H1 (cell line): ENCODE measurements at regions not wholly inside any gene's neighbourhood (a gene's known extent, or its start where the extent isn't known, plus 50 kb on each side); places are given as distances from the start of the nearest gene placed in this dataset.

Experiments
- CTCF ChIA-PET: fragments of 300-600 bp; sonication (Branson Sonifier 250); formaldehyde crosslinking; loops from one replicate; lab custom pipeline; 2021; ENCODE audit not compliant: partially characterized antibody; lab: Charles Lee
- POLR2A ChIA-PET: fragments of 300-600 bp; sonication (Branson Sonifier 250); formaldehyde crosslinking; loops from one replicate; lab custom pipeline; 2021; ENCODE audit warnings: inconsistent platforms; ENCODE audit not compliant: partially characterized antibody; lab: Charles Lee
- DNase-seq, 2 experiments: peaks; one replicate each; pipeline versions ENCODE4 v3.0.0 to v3.0.0-alpha.2; 2010 to 2022; ENCODE audit warnings: low spot score in 2 of 2, low read depth in 1 of 2, mixed read lengths in 1 of 2
- FAIRE-seq: peaks from 2 replicates; lab custom pipeline; 2011; peaks lifted over from hg19 to GRCh38; lab: Jason Lieb, UNC
- H2AFZ ChIP-seq: 2 replicates; pipeline ENCODE4 v1.8.1; 2012; ENCODE audit warnings: low read length, inconsistent platforms
- H2AK5ac ChIP-seq: 2 replicates; pipeline ENCODE4 v1.6.1; 2013; ENCODE audit warnings: low read depth, low read length
- H2BK120ac ChIP-seq: replicated peaks from 2 replicates; pipeline ENCODE3; 2013; ENCODE audit warnings: low read depth, low read length, inconsistent platforms
- H2BK12ac ChIP-seq: 2 replicates; pipeline ENCODE4 v1.6.1; 2013; ENCODE audit warnings: low read depth, low read length
- H2BK15ac ChIP-seq: 2 replicates; pipeline ENCODE4 v1.6.1; 2013; ENCODE audit warnings: low read length
- H2BK20ac ChIP-seq: 2 replicates; pipeline ENCODE4 v1.6.1; 2013; ENCODE audit warnings: low read length
- H2BK5ac ChIP-seq: 2 replicates; pipeline ENCODE4 v1.6.1; 2013; ENCODE audit warnings: low read depth, low read length
- H3K14ac ChIP-seq: 2 replicates; pipeline ENCODE4 v1.6.1; 2013; ENCODE audit warnings: inconsistent platforms; ENCODE audit not compliant: insufficient read length
- H3K18ac ChIP-seq: 2 replicates; pipeline ENCODE4 v1.6.1; 2013; ENCODE audit warnings: low read length; ENCODE audit errors: extremely low read depth
- H3K23ac ChIP-seq: 2 replicates; pipeline ENCODE4 v1.6.1; 2013; ENCODE audit warnings: inconsistent platforms; ENCODE audit not compliant: insufficient read length
- H3K23me2 ChIP-seq: 2 replicates; pipeline ENCODE4 v1.6.1; 2013; ENCODE audit warnings: low read depth, low read length
- H3K27ac ChIP-seq: 2 replicates; pipeline ENCODE4 v1.6.1; 2011; ENCODE audit warnings: low read depth, low read length, inconsistent platforms
- H3K27me3 ChIP-seq, 4 experiments: replicated peaks in 1 of 4; 1 replicate in 1 of 4; 2 replicates in 3 of 4; pipeline versions ENCODE4 v1.6.1 to v1.8.1; 2011 to 2013; ENCODE audit warnings: low read length in 3 of 4, mild to moderate bottlenecking in 3 of 4, inconsistent platforms in 2 of 4, mixed read lengths in 2 of 4, moderate library complexity in 1 of 4; ENCODE audit not compliant: control insufficient read depth in 3 of 4, insufficient read depth in 3 of 4; ENCODE audit errors: extremely low read depth in 1 of 4
- H3K36me3 ChIP-seq, 4 experiments: 2 replicates each; pipeline versions ENCODE4 v1.6.1 to v1.8.1; 2011 to 2013; ENCODE audit warnings: mild to moderate bottlenecking in 4 of 4, low read length in 3 of 4, moderate library complexity in 2 of 4, control low read depth in 1 of 4, inconsistent platforms in 1 of 4; ENCODE audit not compliant: insufficient read depth in 4 of 4, control insufficient read depth in 2 of 4
- H3K4ac ChIP-seq: replicated peaks from 2 replicates; pipeline ENCODE3; 2013; ENCODE audit warnings: low read length, low read depth, mixed read lengths, inconsistent platforms; ENCODE audit not compliant: insufficient read length
- H3K4me1 ChIP-seq, 4 experiments: replicated peaks in 1 of 4; 1 replicate in 1 of 4; 2 replicates in 3 of 4; pipeline versions ENCODE4 v1.6.1 to v1.8.1; 2011 to 2013; ENCODE audit warnings: low read length in 3 of 4, inconsistent platforms in 2 of 4, mixed read lengths in 1 of 4; ENCODE audit not compliant: insufficient read depth in 4 of 4, control insufficient read depth in 3 of 4
- H3K4me2 ChIP-seq, 2 experiments: 2 replicates each; pipeline versions ENCODE4 v1.6.1 to v1.8.1; 2011 to 2013; ENCODE audit warnings: low read depth in 2 of 2, low read length in 2 of 2, control low read depth in 1 of 2, inconsistent platforms in 1 of 2, mild to moderate bottlenecking in 1 of 2; ENCODE audit not compliant: insufficient read depth in 1 of 2
- H3K4me3 ChIP-seq, 4 experiments: fragments of 200-600, 300-600 bp in 1 of 4; sonication (generic), shearing (Covaris generic), sonication (Bioruptor Twin) in 1 of 4; 2 replicates each; pipeline versions ENCODE4 v1.5.1 to v1.8.1; 2011 to 2016; ENCODE audit warnings: low read length in 4 of 4, low read depth in 3 of 4, control low read depth in 2 of 4, inconsistent platforms in 2 of 4, mild to moderate bottlenecking in 2 of 4, mixed read lengths in 1 of 4, moderate library complexity in 1 of 4; ENCODE audit not compliant: insufficient read depth in 2 of 4; ENCODE audit errors: extremely low read depth in 1 of 4
- H3K56ac ChIP-seq: replicated peaks from 2 replicates; pipeline ENCODE3; 2013; ENCODE audit warnings: low read depth, mild to moderate bottlenecking, mixed read lengths, low read length, inconsistent platforms; ENCODE audit not compliant: insufficient read length
- H3K79me1 ChIP-seq: 2 replicates; pipeline ENCODE4 v1.6.1; 2013; ENCODE audit warnings: low read depth, low read length, control low read depth
- H3K79me2 ChIP-seq, 2 experiments: 2 replicates each; pipeline versions ENCODE4 v1.6.1 to v1.8.1; 2012 to 2013; ENCODE audit warnings: low read length in 2 of 2, mild to moderate bottlenecking in 2 of 2, inconsistent platforms in 1 of 2; ENCODE audit not compliant: insufficient read depth in 2 of 2, control insufficient read depth in 1 of 2
- H3K9ac ChIP-seq, 4 experiments: replicated peaks in 1 of 4; 1 replicate in 1 of 4; 2 replicates in 3 of 4; pipeline versions ENCODE4 v1.6.1 to v1.8.1; 2011 to 2013; ENCODE audit warnings: low read depth in 3 of 4, low read length in 3 of 4, control low read depth in 2 of 4, mild to moderate bottlenecking in 2 of 4, moderate library complexity in 2 of 4, inconsistent platforms in 1 of 4; ENCODE audit errors: extremely low read depth in 1 of 4
- H3K9me3 ChIP-seq, 2 experiments: 2 replicates each; pipeline versions ENCODE4 v1.6.1 to v1.8.1; 2012 to 2013; ENCODE audit warnings: mild to moderate bottlenecking in 2 of 2, moderate library complexity in 2 of 2, control low read depth in 1 of 2, inconsistent platforms in 1 of 2, low read depth in 1 of 2, low read length in 1 of 2, mixed read lengths in 1 of 2; ENCODE audit not compliant: insufficient read depth in 2 of 2
- H4K20me1 ChIP-seq, 2 experiments: replicated peaks in 1 of 2; 2 replicates each; pipeline versions ENCODE3 to v1.8.1; 2011 to 2013; ENCODE audit warnings: inconsistent platforms in 2 of 2, low read length in 2 of 2, mild to moderate bottlenecking in 1 of 2; ENCODE audit not compliant: insufficient read depth in 2 of 2, control insufficient read depth in 1 of 2
- H4K5ac ChIP-seq: 2 replicates; pipeline ENCODE4 v1.6.1; 2013; ENCODE audit warnings: low read length, low read depth, mixed read lengths, inconsistent platforms; ENCODE audit not compliant: insufficient read length
- H4K8ac ChIP-seq: 2 replicates; pipeline ENCODE4 v1.8.0; 2013; ENCODE audit warnings: mild to moderate bottlenecking, moderate library complexity, low read length, inconsistent platforms; ENCODE audit not compliant: insufficient read depth; ENCODE audit errors: extremely low read depth
- H4K91ac ChIP-seq: replicated peaks from 2 replicates; pipeline ENCODE3; 2013; ENCODE audit warnings: low read length, mixed read lengths, inconsistent platforms; ENCODE audit not compliant: insufficient read length
- CBX8 ChIP-seq: fragments of 300-800, 300-1000 bp; sonication (generic); IDR thresholded peaks from 2 replicates; pipeline ENCODE4 v1.7.1; 2016; ENCODE audit warnings: low read depth, low read length, borderline replicate concordance
- EP300 ChIP-seq, 2 experiments: IDR thresholded peaks; 1 replicate in 1 of 2; 2 replicates in 1 of 2; pipeline ENCODE4 v1.6.1; 2011 to 2012; ENCODE audit warnings: low read depth in 2 of 2, low read length in 2 of 2, mild to moderate bottlenecking in 2 of 2, borderline replicate concordance in 1 of 2, inconsistent platforms in 1 of 2, moderate library complexity in 1 of 2
- KDM1A ChIP-seq: fragments of 200-600, 300-600 bp; sonication (generic); IDR thresholded peaks from 2 replicates; pipeline ENCODE4 v1.7.1; 2016; ENCODE audit warnings: mild to moderate bottlenecking, low read length, borderline replicate concordance
- KDM4A ChIP-seq: IDR thresholded peaks from one replicate; pipeline ENCODE4 v1.7.1; 2012; ENCODE audit warnings: low read depth, mild to moderate bottlenecking, moderate library complexity, low read length, inconsistent platforms; ENCODE audit not compliant: severe bottlenecking
- PHF8 ChIP-seq: fragments of 200-600 bp; sonication (generic); conservative IDR thresholded peaks from 2 replicates; pipeline ENCODE4 v1.7.1; 2012; ENCODE audit warnings: low read depth, mild to moderate bottlenecking, inconsistent platforms, low read length, moderate library complexity
- POU5F1 ChIP-seq: IDR thresholded peaks from 2 replicates; pipeline ENCODE4 v1.6.1; 2011; ENCODE audit warnings: low read depth, mild to moderate bottlenecking, low read length, moderate library complexity
- RBBP5 ChIP-seq: IDR thresholded peaks from 2 replicates; pipeline ENCODE4 v1.7.1; 2012; ENCODE audit warnings: low read depth, mild to moderate bottlenecking, inconsistent platforms, low read length, moderate library complexity, borderline replicate concordance
- RFX5 ChIP-seq: IDR thresholded peaks from 2 replicates; pipeline ENCODE4 v1.6.1; 2011; ENCODE audit warnings: low read depth, low read length, improper control_type of control experiment, borderline replicate concordance
- RXRA ChIP-seq: IDR thresholded peaks from 2 replicates; pipeline ENCODE4 v1.6.1; 2011; ENCODE audit warnings: low read depth, mild to moderate bottlenecking, low read length, moderate library complexity; ENCODE audit not compliant: insufficient read depth
- TF ChIP-seq, protein P1 (sequence below): IDR thresholded peaks from 2 replicates; pipeline ENCODE4 v1.6.1; 2011; ENCODE audit warnings: low read depth, mild to moderate bottlenecking, low read length; ENCODE audit not compliant: insufficient read depth
- TF ChIP-seq, protein P2 (sequence below): IDR thresholded peaks from 2 replicates; pipeline ENCODE4 v1.6.1; 2012; ENCODE audit warnings: inconsistent platforms

DNA sequence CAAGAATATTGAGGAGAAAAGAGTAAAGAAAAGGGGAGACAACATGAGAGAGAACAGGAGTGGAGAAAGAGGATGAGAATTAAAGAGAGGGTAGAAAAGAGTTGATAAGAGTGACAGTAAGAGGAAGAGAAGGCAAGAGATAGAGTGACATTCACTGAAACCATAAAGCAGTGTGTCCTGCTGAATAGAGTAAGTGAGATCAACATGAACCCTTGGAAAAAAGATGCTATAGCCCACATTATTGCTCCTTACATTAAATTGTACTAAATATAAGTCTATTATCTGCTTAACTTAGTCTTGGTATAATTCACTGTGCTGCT lies 489.5 kb downstream of the SHISA9 start:
- H3K79me2 ChIP-seq, result no peaks in the 10 kb centered on the region
- no peak overlapping the region for H2BK120ac ChIP-seq
- H3K18ac ChIP-seq, result no peak overlapping the region
- no peak overlapping the region for H2AK5ac ChIP-seq
- POLR2A ChIA-PET, result no interaction called here
- H3K4me1 ChIP-seq, result no peaks in the 10 kb centered on the region
- no peak overlapping the region for H2AFZ ChIP-seq
- CTCF ChIA-PET, result interaction anchor here (0.8 to 1.5 kb wide), 4 partner anchors 63 to 377 kb away, joined by 3 to 7 read pairs (median 4); no protein-coding TSS in a partner anchor
- H3K27me3 ChIP-seq, result no peaks in the 10 kb centered on the region
- H3K56ac ChIP-seq, result no peak overlapping the region
- H4K91ac ChIP-seq, result no peak overlapping the region
- no peak overlapping the region for H2BK5ac ChIP-seq
- H3K36me3 ChIP-seq, result peaks cover 0 to 3% (median 0%) of the 10 kb centered on the region in 4 experiments; a peak in 2 of 8 replicates
- no peak overlapping the region for H3K23ac ChIP-seq
- H3K14ac ChIP-seq, result no peak overlapping the region
- no peak overlapping the region for H2BK12ac ChIP-seq
- no peak overlapping the region for H3K9ac ChIP-seq
- H3K4me3 ChIP-seq, result no peak overlapping the region
- TF ChIP-seq PHF8 (no peak), RXRA (no peak), KDM1A (no peak), RFX5 (no peak), CBX8 (no peak), EP300 (IDR thresholded peaks at IDR 0.05; ENCODE audit: borderline replicate concordance in 1 of 2, low read depth in 2 of 2, low read length in 2 of 2) (no peak), KDM4A (no peak), POU5F1 (no peak), RBBP5 (no peak)
- TF ChIP-seq, protein P1, sequence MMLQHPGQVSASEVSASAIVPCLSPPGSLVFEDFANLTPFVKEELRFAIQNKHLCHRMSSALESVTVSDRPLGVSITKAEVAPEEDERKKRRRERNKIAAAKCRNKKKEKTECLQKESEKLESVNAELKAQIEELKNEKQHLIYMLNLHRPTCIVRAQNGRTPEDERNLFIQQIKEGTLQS, result no peak
- TF ChIP-seq, protein P2, sequence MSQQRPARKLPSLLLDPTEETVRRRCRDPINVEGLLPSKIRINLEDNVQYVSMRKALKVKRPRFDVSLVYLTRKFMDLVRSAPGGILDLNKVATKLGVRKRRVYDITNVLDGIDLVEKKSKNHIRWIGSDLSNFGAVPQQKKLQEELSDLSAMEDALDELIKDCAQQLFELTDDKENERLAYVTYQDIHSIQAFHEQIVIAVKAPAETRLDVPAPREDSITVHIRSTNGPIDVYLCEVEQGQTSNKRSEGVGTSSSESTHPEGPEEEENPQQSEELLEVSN, result no peak
- no peaks in the 10 kb centered on the region for H3K23me2 ChIP-seq
- DNase-seq (no peak), FAIRE-seq (no peak)
- H3K9me3 ChIP-seq, result peaks cover 12% of the 10 kb centered on the region in 2 experiments
- no peak overlapping the region for H3K4me2 ChIP-seq
- no peak overlapping the region for H2BK20ac ChIP-seq
- H2BK15ac ChIP-seq, result no peak overlapping the region
- H4K20me1 ChIP-seq, result no peaks in the 10 kb centered on the region
- H3K27ac ChIP-seq, result no peak overlapping the region
- no peak overlapping the region for H4K5ac ChIP-seq
- H4K8ac ChIP-seq, result no peak overlapping the region
- H3K79me1 ChIP-seq, result no peaks in the 10 kb centered on the region
- H3K4ac ChIP-seq, result no peak overlapping the region
